Heart left ventricle (tissue), 16 donors: ENCODE measurements at regions not wholly inside any gene's neighbourhood (a gene's known extent, or its start where the extent isn't known, plus 50 kb on each side); places are given as distances from the start of the nearest gene placed in this dataset.

Experiments
- ATAC-seq, 4 donors: fragments of 200-7000 bp; cut with Tn5 transposase; one replicate each; pipeline ENCODE4 v1.9.1; 2020 to 2022; ENCODE audit warnings: moderate library complexity in 4 of 4, mild to moderate bottlenecking in 3 of 4, moderate number of reproducible peaks in 1 of 4
- DNase-seq, 5 donors: peaks; one replicate each; pipeline ENCODE4 v3.0.0-alpha.2; 2020
- H3K27ac ChIP-seq, 12 donors: fragments of 200-600 bp; sonication (generic) in 4 of 12; one replicate each; pipeline versions ENCODE4 v1.5.0 to v1.8.0; 2016 to 2022; ENCODE audit warnings: mild to moderate bottlenecking in 2 of 12
- H3K27me3 ChIP-seq, 9 donors: fragments of 200-600 bp; sonication (generic) in 2 of 9; one replicate each; pipeline versions ENCODE4 v1.5.1 to v1.8.0; 2016 to 2022; ENCODE audit warnings: mild to moderate bottlenecking in 3 of 9
- H3K36me3 ChIP-seq, 9 donors: fragments of 200-600 bp; sonication (generic) in 2 of 9; one replicate each; pipeline versions ENCODE4 v1.5.0 to v1.8.0; 2018 to 2022; ENCODE audit warnings: mild to moderate bottlenecking in 2 of 9
- H3K4me1 ChIP-seq, 12 donors: fragments of 200-600 bp; sonication (generic) in 4 of 12; one replicate each; pipeline versions ENCODE4 v1.5.0 to v1.8.0; 2016 to 2022; ENCODE audit warnings: mild to moderate bottlenecking in 3 of 12
- H3K4me3 ChIP-seq, 12 donors: fragments of 200-600 bp; sonication (generic) in 4 of 12; one replicate each; pipeline versions ENCODE4 v1.5.0 to v1.8.0; 2017 to 2022; ENCODE audit warnings: mild to moderate bottlenecking in 9 of 12, moderate library complexity in 4 of 12
- H3K9me3 ChIP-seq, 12 donors: fragments of 200-600 bp; sonication (generic) in 4 of 12; one replicate each; pipeline versions ENCODE4 v1.5.0 to v1.8.0; 2016 to 2022; ENCODE audit warnings: mild to moderate bottlenecking in 1 of 12
- POLR2A ChIP-seq, 2 donors: fragments of 450-650 bp; IDR thresholded peaks; one replicate each; pipeline ENCODE4 v1.6.1; 2017; ENCODE audit warnings: antibody characterized with exemption in 2 of 2, mild to moderate bottlenecking in 2 of 2, moderate library complexity in 2 of 2
- WGBS, 4 donors: extraction: QIAGEN DNeasy Blood & Tissue Kit in 2 of 4; methylation state at CpG; one replicate each; pipeline versions ENCODE4 v1.1.5 to v1.1.7; 2013 to 2018; 5-methylcytosine and 5-hydroxymethylcytosine counted together
- intact Hi-C, 10 donors: fragments of 100-400 bp; cut with DNase I; formaldehyde crosslinking; loops; one replicate each; pipeline versions ENCODE4 v1.11.1 to v1.14.2; 2022
- TF ChIP-seq, protein P1 (sequence below), 12 donors: fragments of 200-600 bp; sonication (generic) in 4 of 12; IDR thresholded peaks; one replicate each; pipeline versions ENCODE4 v1.5.0 to v1.8.0; 2018 to 2022; ENCODE audit warnings: antibody characterized with exemption in 12 of 12, mild to moderate bottlenecking in 5 of 12
- donor health status: ischemic (EF 13 %, LVEDD 7.1; RV severe dilation, severe dysfunction).
- donor health status: healthy with polysubstance abuse.
- donor health status: DM: no; HTN: yes; CAD: no.
- donor health status: DM: no; HTN: no; CAD: no.
- donor health status: ischemic (EF 25% LVEDD 6.9; RV normal size, moderate dysfunction).
- donor health status: ischemic (EF 25% LVEDD 5.7; RV mildly dilated, moderate dysfunction).
- donor health status: healthy.
- donor health status: DM: yes; HTN: yes; CAD: no.
- donor health status: ischemic (EF 35%, LVEDD 5.7; RV mildly dilated, moderate dysfunction).
- donor health status: nonischemic (EF 11% LVEDD 7.7; RV severe dilation, severe dysfunction).
- donor health status: DM: yes; HTN: yes; CAD: no.
- donor health status: PGD.
- donor health status: ischemic (EF 29% LVEDD 5.4; RV normal size, mild dysfunction).
- donor health status: nonischemic (EF 23%, LVEDD 6.1; RV moderate dilation, normal function).

DNA sequence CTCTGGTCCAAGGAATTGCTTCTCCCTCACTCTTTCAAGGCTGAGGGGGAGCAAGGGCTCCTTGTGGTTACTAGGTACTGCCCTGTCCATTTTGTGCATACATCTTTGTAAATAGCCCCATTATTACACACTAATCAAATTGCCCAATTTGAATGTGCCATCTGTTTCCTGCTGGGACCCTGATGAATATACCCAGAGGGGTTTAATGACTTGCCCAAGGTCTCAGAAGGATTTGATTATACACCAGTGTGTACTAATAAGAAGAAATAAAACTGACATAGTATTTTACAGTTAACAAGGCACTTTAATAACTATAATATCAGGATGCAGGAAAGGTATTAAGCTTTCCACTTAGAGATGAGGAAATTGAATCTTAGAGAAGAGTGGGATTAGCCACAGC lies 64.6 kb upstream of the PTPRJ start:
- H3K4me3 ChIP-seq = no peak overlapping the region
- H3K27me3 ChIP-seq = no peaks in the 10 kb centered on the region
- TF ChIP-seq, protein P1, sequence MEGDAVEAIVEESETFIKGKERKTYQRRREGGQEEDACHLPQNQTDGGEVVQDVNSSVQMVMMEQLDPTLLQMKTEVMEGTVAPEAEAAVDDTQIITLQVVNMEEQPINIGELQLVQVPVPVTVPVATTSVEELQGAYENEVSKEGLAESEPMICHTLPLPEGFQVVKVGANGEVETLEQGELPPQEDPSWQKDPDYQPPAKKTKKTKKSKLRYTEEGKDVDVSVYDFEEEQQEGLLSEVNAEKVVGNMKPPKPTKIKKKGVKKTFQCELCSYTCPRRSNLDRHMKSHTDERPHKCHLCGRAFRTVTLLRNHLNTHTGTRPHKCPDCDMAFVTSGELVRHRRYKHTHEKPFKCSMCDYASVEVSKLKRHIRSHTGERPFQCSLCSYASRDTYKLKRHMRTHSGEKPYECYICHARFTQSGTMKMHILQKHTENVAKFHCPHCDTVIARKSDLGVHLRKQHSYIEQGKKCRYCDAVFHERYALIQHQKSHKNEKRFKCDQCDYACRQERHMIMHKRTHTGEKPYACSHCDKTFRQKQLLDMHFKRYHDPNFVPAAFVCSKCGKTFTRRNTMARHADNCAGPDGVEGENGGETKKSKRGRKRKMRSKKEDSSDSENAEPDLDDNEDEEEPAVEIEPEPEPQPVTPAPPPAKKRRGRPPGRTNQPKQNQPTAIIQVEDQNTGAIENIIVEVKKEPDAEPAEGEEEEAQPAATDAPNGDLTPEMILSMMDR (IDR thresholded peaks at IDR 0.05) = no peak
- TF ChIP-seq POLR2A (IDR thresholded peaks at IDR 0.05) = no peak
- ATAC-seq = no peak
- intact Hi-C loops = no loop called here
- DNase-seq = no peak
- H3K36me3 ChIP-seq = no peaks in the 10 kb centered on the region
- H3K4me1 ChIP-seq = peaks cover 0 to 66% (median 20%) of the 10 kb centered on the region in 12 donors
- no peaks in the 10 kb centered on the region for H3K9me3 ChIP-seq
- H3K27ac ChIP-seq = peak overlapping the region in 6 of 12 donors; percentile 4 to 72 (median 49)

DNA sequence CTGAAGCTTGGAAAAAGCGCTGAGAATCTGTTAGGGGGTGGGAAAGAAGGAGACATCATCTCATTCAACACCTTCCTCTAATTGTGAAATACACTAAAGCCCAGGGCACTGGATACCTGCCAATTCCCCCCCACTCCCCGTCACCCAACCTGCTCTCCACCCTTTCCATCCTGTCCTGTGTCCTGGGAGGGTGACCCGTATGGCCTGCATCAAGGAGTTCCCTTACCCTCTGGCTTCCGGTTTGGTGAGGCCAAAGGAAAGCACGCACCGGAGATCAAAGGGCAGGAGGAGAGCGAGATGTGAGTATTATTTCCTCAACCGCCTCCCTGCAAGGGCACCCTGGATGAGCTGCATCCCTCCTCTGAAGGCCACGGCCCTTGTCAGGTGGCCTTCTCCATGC lies 65.0 kb upstream of the PTPRJ start:
- ATAC-seq (peak in 2 of 4 donors; percentile 4 to 23), DNase-seq (no peak)
- H3K4me1 ChIP-seq = peaks cover 0 to 62% (median 20%) of the 10 kb centered on the region in 12 donors
- H3K9me3 ChIP-seq = no peaks in the 10 kb centered on the region
- intact Hi-C loops = no loop called here
- H3K27me3 ChIP-seq = no peaks in the 10 kb centered on the region
- no peak overlapping the region for H3K4me3 ChIP-seq
- no peaks in the 10 kb centered on the region for H3K36me3 ChIP-seq
- no peak for TF ChIP-seq POLR2A (IDR thresholded peaks at IDR 0.05)
- WGBS, 4 donors = 70 to 78% (median 75%) methylated on average over 9 of the region's 9 CpGs
- peak overlapping the region in 2 of 12 donors; percentile 30 to 51 for H3K27ac ChIP-seq

DNA sequence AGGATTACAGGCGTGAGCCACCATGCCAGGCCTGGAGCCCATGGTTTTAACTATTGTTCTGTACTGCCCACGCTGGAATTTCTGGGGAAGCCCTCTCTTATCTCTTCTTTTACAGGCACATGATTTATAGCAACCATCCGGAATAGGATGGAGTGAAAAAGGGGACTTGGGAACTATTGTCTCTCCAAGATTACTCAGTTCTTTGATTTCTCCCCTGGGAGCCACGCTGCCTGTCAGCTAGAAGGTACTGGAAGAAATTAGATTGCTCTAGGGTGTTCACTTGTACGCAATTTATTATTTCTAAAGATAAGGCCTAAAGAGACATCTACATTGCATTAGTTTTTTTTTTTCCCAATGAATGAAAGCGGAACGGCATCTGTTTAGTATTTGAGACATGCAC lies 65.6 kb upstream of the PTPRJ start:
- intact Hi-C loops = no loop called here
- peaks cover 0 to 59% (median 20%) of the 10 kb centered on the region in 12 donors for H3K4me1 ChIP-seq

DNA sequence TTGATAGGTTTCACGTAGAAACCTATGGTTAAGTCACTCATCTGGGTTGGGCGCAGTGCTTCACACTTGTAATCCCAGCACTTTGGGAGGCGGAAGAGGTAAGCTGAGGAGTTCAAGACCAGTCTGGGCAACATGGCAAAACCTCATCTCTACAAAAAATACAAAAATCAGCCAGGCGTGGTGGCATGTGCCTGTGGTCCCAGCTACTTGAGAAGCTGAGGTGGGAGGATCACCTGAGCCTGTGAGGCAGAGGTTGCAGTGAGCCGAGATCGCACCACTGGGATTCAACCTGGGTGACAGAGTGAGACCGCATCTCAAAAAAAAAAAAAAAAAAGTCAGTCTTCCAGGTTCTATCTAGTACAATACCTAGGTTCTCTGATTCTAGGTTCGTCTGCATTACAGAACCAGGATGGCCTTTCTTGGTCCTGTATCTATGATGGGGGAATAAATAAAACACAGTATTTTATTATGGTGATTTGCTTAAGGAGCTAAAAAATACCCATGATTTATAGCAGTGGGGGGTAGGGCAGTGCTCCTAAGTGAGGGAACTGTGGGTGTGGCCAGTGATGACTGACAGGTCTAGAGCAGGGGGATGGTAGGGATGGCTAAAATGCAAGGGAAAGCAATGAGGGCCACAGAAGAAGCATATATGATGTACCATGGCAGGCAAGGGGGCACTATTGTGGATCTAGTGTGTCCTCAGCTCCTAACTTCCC lies 65.5 kb upstream of the NUP160 start:
- Histone ChIP-seq H3K4me1 (peaks cover 0 to 51% (median 20%) of the 10 kb centered on the region in 12 donors), H3K9me3 (no peaks in the 10 kb centered on the region), H3K27ac (no peak overlapping the region), H3K4me3 (no peak overlapping the region), H3K36me3 (no peaks in the 10 kb centered on the region), H3K27me3 (no peaks in the 10 kb centered on the region)
- no peak for DNase-seq
- intact Hi-C loops = no loop called here
- 94 to 96% (median 95%) methylated on average over 8 of the region's 8 CpGs for WGBS, 4 donors
- no peak for ATAC-seq
- TF ChIP-seq POLR2A (IDR thresholded peaks at IDR 0.05) = no peak
- TF ChIP-seq, protein P1 (IDR thresholded peaks at IDR 0.05) = no peak

More for the DNA sequence above, 65.6 kb upstream of the PTPRJ start:
- no peak overlapping the region for H3K4me3 ChIP-seq
- no peak for DNase-seq
- no peak overlapping the region for H3K27ac ChIP-seq
- H3K9me3 ChIP-seq = no peaks in the 10 kb centered on the region
- no peaks in the 10 kb centered on the region for H3K36me3 ChIP-seq
- no peak for ATAC-seq
- no peak for TF ChIP-seq POLR2A (IDR thresholded peaks at IDR 0.05)
- TF ChIP-seq, protein P1 (IDR thresholded peaks at IDR 0.05) = no peak
- 63 to 75% (median 69%) methylated on average over 7 of the region's 7 CpGs for WGBS, 4 donors
- H3K27me3 ChIP-seq = no peaks in the 10 kb centered on the region
